ENCODE measurements at regions not wholly inside any gene's neighbourhood (a gene's known extent, or its start where the extent isn't known, plus 50 kb on each side); places are given as distances from the start of the nearest gene placed in this dataset.
A peak's percentile ranks its signal among the peaks of the same experiment; 100 is the strongest.
"Not testable (repeated sequence)": the region's sequence is repeated elsewhere in the genome, so short reads cannot be mapped to it uniquely, and the experiment has no call there.

DNA sequence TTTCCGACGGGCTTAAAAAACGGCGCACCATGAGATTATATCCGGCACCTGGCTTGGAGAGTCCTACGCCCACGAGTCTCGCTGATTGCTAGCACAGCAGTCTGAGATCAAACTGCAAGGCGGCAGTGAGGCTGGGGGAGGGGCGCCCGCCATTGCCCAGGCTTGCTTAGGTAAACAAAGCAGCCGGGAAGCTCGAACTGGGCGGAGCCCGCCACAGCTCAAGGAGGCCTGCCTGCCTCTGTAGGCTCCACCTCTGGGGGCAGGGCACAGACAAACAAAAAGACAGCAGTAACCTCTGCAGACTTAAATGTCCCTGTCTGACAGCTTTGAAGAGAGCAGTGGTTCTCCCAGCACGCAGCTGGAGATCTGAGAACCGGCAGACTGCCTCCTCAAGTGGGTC is 117.5 kb upstream of the C9orf72 start:
- H3K9me3 ChIP-seq (ENCODE audit: insufficient read depth in 2 of 2, low read depth in 1 of 2, low read length in 1 of 2); H4K91ac ChIP-seq (replicated peaks; ENCODE audit: insufficient read length, low read length); FAIRE-seq; H3K36me3 ChIP-seq (ENCODE audit: control insufficient read depth in 2 of 4, insufficient read depth in 4 of 4, low read length in 3 of 4); H2BK5ac ChIP-seq (ENCODE audit: low read depth, low read length); H2AK5ac ChIP-seq (ENCODE audit: low read depth, low read length); H3K23me2 ChIP-seq (ENCODE audit: low read depth, low read length); H2BK120ac ChIP-seq (replicated peaks; ENCODE audit: low read depth, low read length); H3K79me1 ChIP-seq (ENCODE audit: low read depth, low read length); H3K27ac ChIP-seq (ENCODE audit: low read depth, low read length); H3K79me2 ChIP-seq (ENCODE audit: control insufficient read depth in 1 of 2, insufficient read depth in 2 of 2, low read length in 2 of 2); CTCF ChIA-PET (ENCODE audit: partially characterized antibody); H3K56ac ChIP-seq (replicated peaks; ENCODE audit: insufficient read length, low read depth, low read length); H3K23ac ChIP-seq (ENCODE audit: insufficient read length); H2BK15ac ChIP-seq (ENCODE audit: low read length); H2AFZ ChIP-seq (ENCODE audit: low read length); H3K4me1 ChIP-seq (replicated peaks in 1 of 4; ENCODE audit: control insufficient read depth in 3 of 4, insufficient read depth in 4 of 4, low read length in 3 of 4); H3K18ac ChIP-seq (ENCODE audit: extremely low read depth, low read length); H3K27me3 ChIP-seq (replicated peaks in 1 of 4; ENCODE audit: control insufficient read depth in 3 of 4, extremely low read depth in 1 of 4, insufficient read depth in 3 of 4, low read length in 3 of 4); H3K14ac ChIP-seq (ENCODE audit: insufficient read length); H4K20me1 ChIP-seq (replicated peaks in 1 of 2; ENCODE audit: control insufficient read depth in 1 of 2, insufficient read depth in 2 of 2, low read length in 2 of 2); H3K4ac ChIP-seq (replicated peaks; ENCODE audit: insufficient read length, low read depth, low read length); H2BK12ac ChIP-seq (ENCODE audit: low read depth, low read length); H2BK20ac ChIP-seq (ENCODE audit: low read length): not testable (repeated sequence)
- peak in 1 of 2 experiments; percentile 66 for DNase-seq (ENCODE audit: low read depth in 1 of 2, low spot score in 2 of 2)
- Histone ChIP-seq H3K4me3 (ENCODE audit: extremely low read depth in 1 of 4, insufficient read depth in 2 of 4, low read depth in 3 of 4, low read length in 4 of 4) (peak overlapping the region in 2 of 4 experiments; percentile 26 to 51; a peak in 2 of 8 replicates), H3K9ac (replicated peaks in 1 of 4; ENCODE audit: extremely low read depth in 1 of 4, low read depth in 3 of 4, low read length in 3 of 4) (peak overlapping the region in 3 of 4 experiments; percentile 38 to 80 (median 58); a peak in 4 of 7 replicates), H4K8ac (ENCODE audit: extremely low read depth, insufficient read depth, low read length) (peak overlapping the region; percentile 79; the same call in 1 of the 2 replicates), H3K4me2 (ENCODE audit: insufficient read depth in 1 of 2, low read depth in 2 of 2, low read length in 2 of 2) (peak overlapping the region; percentile 59 to 63; a peak in 3 of 4 replicates), H4K5ac (ENCODE audit: insufficient read length, low read depth, low read length) (peak overlapping the region; percentile 80)
- POLR2A ChIA-PET (ENCODE audit: partially characterized antibody), result interaction anchor here (1.2 to 1.5 kb wide), 4 partner anchors 8 to 26 kb away, joined by 3 to 6 read pairs (median 3); no protein-coding TSS in a partner anchor
- WGBS, 2 experiments (ENCODE audit: extremely low coverage in 1 of 2, insufficient coverage in 1 of 2, insufficient read length in 1 of 2, insufficient replicate concordance in 2 of 2, low coverage in 1 of 2, low lambda C conversion rate in 2 of 2, missing lambda C conversion rate in 1 of 2), result 52% methylated on average over 5 of the region's 17 CpGs; no CpG with 5 or more reads in 1 of the 2 experiments
